VCaP (cell line): ENCODE measurements at regions not wholly inside any gene's neighbourhood (a gene's known extent, or its start where the extent isn't known, plus 50 kb on each side); places are given as distances from the start of the nearest gene placed in this dataset.

ENCODE experiments used
- H3K27ac ChIP-seq: fragments of 450-650 bp; 2 replicates; pipeline ENCODE4 v1.5.1; 2017
- TF ChIP-seq, protein P1 (sequence below): fragments of 450-650 bp; conservative IDR thresholded peaks from 2 replicates; pipeline ENCODE4 v1.5.1; 2017; ENCODE audit warnings: mild to moderate bottlenecking, moderate library complexity

DNA sequence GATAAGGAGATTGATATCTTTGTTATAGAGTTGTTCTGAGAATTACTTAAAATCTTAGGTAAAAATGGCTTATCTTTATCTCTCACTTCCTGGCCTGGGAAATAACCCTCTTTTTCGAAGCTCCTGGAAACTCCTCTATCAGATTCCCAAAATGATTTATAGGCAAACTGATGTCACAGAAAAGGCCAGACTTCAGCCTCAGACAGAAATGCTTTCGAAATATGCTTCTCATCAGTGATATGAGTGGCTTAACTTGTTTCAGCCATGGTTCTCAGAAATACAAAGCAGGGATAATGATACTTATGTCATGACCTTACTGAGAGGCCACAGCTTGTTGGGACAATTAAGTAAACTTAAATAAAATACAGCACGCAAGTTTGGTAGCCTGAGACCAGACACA, 85.3 kb upstream of the HS3ST1 start:
- TF ChIP-seq, protein P1, sequence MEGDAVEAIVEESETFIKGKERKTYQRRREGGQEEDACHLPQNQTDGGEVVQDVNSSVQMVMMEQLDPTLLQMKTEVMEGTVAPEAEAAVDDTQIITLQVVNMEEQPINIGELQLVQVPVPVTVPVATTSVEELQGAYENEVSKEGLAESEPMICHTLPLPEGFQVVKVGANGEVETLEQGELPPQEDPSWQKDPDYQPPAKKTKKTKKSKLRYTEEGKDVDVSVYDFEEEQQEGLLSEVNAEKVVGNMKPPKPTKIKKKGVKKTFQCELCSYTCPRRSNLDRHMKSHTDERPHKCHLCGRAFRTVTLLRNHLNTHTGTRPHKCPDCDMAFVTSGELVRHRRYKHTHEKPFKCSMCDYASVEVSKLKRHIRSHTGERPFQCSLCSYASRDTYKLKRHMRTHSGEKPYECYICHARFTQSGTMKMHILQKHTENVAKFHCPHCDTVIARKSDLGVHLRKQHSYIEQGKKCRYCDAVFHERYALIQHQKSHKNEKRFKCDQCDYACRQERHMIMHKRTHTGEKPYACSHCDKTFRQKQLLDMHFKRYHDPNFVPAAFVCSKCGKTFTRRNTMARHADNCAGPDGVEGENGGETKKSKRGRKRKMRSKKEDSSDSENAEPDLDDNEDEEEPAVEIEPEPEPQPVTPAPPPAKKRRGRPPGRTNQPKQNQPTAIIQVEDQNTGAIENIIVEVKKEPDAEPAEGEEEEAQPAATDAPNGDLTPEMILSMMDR, result no peak
- H3K27ac ChIP-seq, result no peak overlapping the region

- TF ChIP-seq, protein P1, result no peak
- H3K27ac ChIP-seq, result no peak overlapping the region
Observed at GRCh38 chr4:11512871-11513270, 84.2 kb upstream of the HS3ST1 start.

GRCh38 chr4:11511321-11511720, 82.6 kb upstream of the HS3ST1 start:
- TF ChIP-seq, protein P1, result no peak
- H3K27ac ChIP-seq, result no peak overlapping the region

DNA sequence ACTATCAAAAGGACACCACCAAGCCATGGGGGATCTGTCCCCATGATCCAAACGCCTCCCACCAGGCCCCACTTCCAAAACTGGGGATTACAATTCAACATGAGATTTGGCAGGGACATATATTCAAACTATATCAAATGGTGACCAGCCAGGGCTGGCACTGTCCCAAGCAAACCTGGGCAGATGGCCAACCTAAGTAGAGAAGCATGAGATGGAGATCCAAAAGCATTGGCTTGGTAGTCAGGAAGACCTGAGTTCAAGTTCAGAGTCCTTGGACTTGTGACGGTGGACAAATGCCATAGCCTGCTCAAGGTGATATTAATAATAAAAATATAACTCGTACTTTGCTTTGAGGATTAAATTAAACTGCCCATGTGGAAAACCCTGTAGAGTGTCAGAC, 79.2 kb upstream of the HS3ST1 start:
- TF ChIP-seq, protein P1, result no peak
- H3K27ac ChIP-seq, result no peak overlapping the region

GRCh38 chr4:11506194-11506593, 77.5 kb upstream of the HS3ST1 start:
- H3K27ac ChIP-seq, result peak overlapping the region; percentile 51; the same call in 1 of the 2 replicates
- TF ChIP-seq, protein P1, result no peak

DNA sequence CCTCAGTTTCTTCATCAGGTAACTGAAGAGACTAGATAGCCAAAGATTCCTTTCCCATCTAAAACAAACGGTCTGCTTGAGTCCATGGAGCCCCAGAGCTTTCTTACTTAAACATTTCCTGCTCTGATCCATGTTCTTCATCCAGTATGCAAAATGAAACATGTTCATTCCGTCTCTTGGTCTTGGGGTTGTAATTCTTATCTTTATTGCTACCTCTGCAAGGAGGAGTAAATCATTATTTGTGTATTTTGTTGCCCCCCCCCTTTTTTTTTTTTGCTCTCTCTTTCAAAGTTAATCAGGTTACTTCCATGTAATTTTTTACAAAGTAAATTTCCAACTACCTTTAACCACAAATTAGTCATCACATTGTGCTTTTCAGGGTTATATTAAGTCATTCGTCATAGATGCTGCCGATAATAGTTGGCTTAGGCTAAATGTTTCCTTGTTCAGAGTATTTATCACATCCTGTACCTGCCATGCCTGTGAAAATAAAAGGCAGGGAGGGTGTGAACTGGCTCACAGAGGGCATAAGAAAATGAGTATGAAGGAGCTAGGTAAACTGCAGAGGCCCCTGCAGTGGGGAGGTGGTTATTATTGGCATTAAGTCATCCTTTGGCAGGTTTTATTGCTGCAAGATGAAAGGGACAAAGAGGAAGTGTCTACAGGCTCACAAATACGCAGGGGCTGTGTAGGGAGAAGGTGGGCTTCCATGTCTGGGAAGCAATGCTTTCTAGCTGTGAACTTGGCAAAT, 76.7 kb upstream of the HS3ST1 start:
- TF ChIP-seq, protein P1, result no peak
- H3K27ac ChIP-seq, result peak overlapping the region; percentile 51; the same call in 1 of the 2 replicates

DNA sequence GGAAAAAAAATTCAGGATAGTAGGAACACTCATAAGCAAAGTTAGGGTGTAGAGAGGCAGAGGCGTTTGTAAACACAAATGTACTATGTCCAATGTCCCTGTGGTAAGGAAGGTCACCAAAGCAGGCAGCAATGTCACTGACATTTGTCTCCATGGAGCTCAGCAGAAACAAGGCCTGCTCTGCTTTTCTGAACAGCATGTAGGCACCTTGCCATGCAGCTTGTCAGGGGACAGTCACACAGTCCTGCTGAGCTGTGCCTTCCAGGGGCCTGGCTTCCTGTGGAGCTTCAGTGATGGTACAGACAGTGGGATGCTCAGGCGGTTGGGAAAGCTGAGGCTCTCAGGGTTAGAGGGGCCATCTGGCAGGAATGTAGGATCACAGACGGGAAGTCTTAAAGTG, 74.5 kb upstream of the HS3ST1 start:
- H3K27ac ChIP-seq, result no peak overlapping the region
- TF ChIP-seq, protein P1, result no peak
